ENCODE measurements at regions not wholly inside any gene's neighbourhood (a gene's known extent, or its start where the extent isn't known, plus 50 kb on each side); places are given as distances from the start of the nearest gene placed in this dataset.

DNA sequence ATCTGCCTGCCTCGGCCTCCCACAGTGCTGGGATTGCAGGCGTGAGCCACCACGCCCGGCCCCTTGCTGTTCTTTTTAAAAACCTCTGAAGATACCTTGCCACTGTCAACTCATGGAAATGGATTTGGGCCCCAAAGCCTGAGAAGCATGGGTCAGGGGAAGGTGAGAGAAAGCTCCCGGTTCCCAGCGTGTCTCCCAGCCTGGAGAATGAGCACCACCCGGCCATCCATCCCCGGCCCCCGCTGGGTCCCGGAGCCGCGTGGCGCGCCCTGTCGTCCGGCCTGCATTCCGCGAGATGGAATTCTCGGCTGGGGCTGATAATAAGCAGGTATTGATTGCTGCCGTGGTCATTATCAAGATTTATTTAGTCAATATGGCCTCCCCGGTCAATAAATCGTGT lies 126.5 kb upstream of the MYL2 start:
- Histone ChIP-seq H3K27ac (ENCODE audit: low read depth in 1 of 2, low read length in 2 of 2) (no peak overlapping the region), H3K9me3 (ENCODE audit: control insufficient read depth in 4 of 4, low read length in 3 of 4) (no peaks in the 10 kb centered on the region), H3K36me3 (ENCODE audit: control insufficient read depth in 4 of 4, insufficient read depth in 3 of 4, low read depth in 1 of 4, low read length in 3 of 4) (no peaks in the 10 kb centered on the region), H3K9ac (ENCODE audit: low read depth in 1 of 2, low read length in 2 of 2) (no peak overlapping the region), H3K4me1 (ENCODE audit: control insufficient read depth in 4 of 4, insufficient read depth in 4 of 4, low read length in 3 of 4) (no peaks in the 10 kb centered on the region), H3K4me3 (ENCODE audit: low read depth in 1 of 3, low read length in 3 of 3) (no peak overlapping the region), H3K27me3 (ENCODE audit: control insufficient read depth in 4 of 4, insufficient read depth in 4 of 4, low read length in 3 of 4) (no peaks in the 10 kb centered on the region)
- no peak for DNase-seq (ENCODE audit: low spot score)
- no peak for TF ChIP-seq RAD21 (IDR thresholded peaks at IDR 0.05)
- TF ChIP-seq, protein P1, sequence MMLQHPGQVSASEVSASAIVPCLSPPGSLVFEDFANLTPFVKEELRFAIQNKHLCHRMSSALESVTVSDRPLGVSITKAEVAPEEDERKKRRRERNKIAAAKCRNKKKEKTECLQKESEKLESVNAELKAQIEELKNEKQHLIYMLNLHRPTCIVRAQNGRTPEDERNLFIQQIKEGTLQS (IDR thresholded peaks at IDR 0.05): no peak
- TF ChIP-seq, protein P2, sequence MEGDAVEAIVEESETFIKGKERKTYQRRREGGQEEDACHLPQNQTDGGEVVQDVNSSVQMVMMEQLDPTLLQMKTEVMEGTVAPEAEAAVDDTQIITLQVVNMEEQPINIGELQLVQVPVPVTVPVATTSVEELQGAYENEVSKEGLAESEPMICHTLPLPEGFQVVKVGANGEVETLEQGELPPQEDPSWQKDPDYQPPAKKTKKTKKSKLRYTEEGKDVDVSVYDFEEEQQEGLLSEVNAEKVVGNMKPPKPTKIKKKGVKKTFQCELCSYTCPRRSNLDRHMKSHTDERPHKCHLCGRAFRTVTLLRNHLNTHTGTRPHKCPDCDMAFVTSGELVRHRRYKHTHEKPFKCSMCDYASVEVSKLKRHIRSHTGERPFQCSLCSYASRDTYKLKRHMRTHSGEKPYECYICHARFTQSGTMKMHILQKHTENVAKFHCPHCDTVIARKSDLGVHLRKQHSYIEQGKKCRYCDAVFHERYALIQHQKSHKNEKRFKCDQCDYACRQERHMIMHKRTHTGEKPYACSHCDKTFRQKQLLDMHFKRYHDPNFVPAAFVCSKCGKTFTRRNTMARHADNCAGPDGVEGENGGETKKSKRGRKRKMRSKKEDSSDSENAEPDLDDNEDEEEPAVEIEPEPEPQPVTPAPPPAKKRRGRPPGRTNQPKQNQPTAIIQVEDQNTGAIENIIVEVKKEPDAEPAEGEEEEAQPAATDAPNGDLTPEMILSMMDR (IDR thresholded peaks at IDR 0.05; ENCODE audit: low read depth, low read length, missing input control): no peak
- no peak for TF ChIP-seq HNF4A (conservative IDR thresholded peaks at IDR 0.05)
- TF ChIP-seq SP1 (IDR thresholded peaks at IDR 0.05): no peak
- no peak for TF ChIP-seq RXRA (IDR thresholded peaks at IDR 0.05)
- TF ChIP-seq NR2F2 (IDR thresholded peaks at IDR 0.05): no peak
- TF ChIP-seq FOXA2 (IDR thresholded peaks at IDR 0.05): no peak
- TF ChIP-seq, protein P3, sequence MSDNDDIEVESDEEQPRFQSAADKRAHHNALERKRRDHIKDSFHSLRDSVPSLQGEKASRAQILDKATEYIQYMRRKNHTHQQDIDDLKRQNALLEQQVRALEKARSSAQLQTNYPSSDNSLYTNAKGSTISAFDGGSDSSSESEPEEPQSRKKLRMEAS (IDR thresholded peaks at IDR 0.05): no peak
- TF ChIP-seq YY1 (IDR thresholded peaks at IDR 0.05): no peak
- TF ChIP-seq JUND (IDR thresholded peaks at IDR 0.05): no peak
- 87% methylated on average over 22 of the region's 22 CpGs for WGBS

DNA sequence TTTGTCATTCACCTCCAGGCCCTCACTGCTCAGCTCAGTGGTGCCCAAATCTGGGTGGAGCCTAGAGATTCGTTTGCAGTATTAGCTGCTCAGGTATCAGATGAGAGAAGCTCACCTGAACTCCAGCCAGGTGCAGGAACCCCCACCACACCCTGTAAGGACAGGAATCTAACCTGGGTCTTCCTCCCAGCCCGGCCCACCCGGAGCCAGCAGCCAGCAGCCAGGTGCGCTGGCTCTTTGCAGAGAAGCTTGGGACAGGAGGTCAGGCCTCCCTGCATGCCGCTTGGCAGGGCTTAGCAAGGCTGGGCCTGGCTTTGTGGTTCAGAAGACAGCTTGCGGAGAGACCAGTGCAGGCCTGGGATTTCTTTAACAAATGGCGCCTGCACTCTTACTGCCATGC lies 125.6 kb upstream of the MYL2 start:
- TF ChIP-seq SP1 (IDR thresholded peaks at IDR 0.05) (no peak), TAF1 (conservative IDR thresholded peaks at IDR 0.05) (no peak), FOXA1 (IDR thresholded peaks at IDR 0.05) (no peak), NR2F2 (IDR thresholded peaks at IDR 0.05) (no peak), EGR1 (IDR thresholded peaks at IDR 0.05; ENCODE audit: low read depth in 2 of 2) (no peak), GABPA (IDR thresholded peaks at IDR 0.05 in 1 of 2, conservative IDR thresholded peaks at IDR 0.05 in 1 of 2) (no peak), YY1 (IDR thresholded peaks at IDR 0.05) (no peak), RAD21 (IDR thresholded peaks at IDR 0.05) (no peak), HNF4A (conservative IDR thresholded peaks at IDR 0.05) (no peak), HNF4G (IDR thresholded peaks at IDR 0.05) (no peak), RXRA (IDR thresholded peaks at IDR 0.05) (no peak), JUND (IDR thresholded peaks at IDR 0.05) (no peak), FOXA2 (IDR thresholded peaks at IDR 0.05) (no peak)
- TF ChIP-seq, protein P4, sequence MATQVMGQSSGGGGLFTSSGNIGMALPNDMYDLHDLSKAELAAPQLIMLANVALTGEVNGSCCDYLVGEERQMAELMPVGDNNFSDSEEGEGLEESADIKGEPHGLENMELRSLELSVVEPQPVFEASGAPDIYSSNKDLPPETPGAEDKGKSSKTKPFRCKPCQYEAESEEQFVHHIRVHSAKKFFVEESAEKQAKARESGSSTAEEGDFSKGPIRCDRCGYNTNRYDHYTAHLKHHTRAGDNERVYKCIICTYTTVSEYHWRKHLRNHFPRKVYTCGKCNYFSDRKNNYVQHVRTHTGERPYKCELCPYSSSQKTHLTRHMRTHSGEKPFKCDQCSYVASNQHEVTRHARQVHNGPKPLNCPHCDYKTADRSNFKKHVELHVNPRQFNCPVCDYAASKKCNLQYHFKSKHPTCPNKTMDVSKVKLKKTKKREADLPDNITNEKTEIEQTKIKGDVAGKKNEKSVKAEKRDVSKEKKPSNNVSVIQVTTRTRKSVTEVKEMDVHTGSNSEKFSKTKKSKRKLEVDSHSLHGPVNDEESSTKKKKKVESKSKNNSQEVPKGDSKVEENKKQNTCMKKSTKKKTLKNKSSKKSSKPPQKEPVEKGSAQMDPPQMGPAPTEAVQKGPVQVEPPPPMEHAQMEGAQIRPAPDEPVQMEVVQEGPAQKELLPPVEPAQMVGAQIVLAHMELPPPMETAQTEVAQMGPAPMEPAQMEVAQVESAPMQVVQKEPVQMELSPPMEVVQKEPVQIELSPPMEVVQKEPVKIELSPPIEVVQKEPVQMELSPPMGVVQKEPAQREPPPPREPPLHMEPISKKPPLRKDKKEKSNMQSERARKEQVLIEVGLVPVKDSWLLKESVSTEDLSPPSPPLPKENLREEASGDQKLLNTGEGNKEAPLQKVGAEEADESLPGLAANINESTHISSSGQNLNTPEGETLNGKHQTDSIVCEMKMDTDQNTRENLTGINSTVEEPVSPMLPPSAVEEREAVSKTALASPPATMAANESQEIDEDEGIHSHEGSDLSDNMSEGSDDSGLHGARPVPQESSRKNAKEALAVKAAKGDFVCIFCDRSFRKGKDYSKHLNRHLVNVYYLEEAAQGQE (IDR thresholded peaks at IDR 0.05): no peak
- TF ChIP-seq, protein P5, sequence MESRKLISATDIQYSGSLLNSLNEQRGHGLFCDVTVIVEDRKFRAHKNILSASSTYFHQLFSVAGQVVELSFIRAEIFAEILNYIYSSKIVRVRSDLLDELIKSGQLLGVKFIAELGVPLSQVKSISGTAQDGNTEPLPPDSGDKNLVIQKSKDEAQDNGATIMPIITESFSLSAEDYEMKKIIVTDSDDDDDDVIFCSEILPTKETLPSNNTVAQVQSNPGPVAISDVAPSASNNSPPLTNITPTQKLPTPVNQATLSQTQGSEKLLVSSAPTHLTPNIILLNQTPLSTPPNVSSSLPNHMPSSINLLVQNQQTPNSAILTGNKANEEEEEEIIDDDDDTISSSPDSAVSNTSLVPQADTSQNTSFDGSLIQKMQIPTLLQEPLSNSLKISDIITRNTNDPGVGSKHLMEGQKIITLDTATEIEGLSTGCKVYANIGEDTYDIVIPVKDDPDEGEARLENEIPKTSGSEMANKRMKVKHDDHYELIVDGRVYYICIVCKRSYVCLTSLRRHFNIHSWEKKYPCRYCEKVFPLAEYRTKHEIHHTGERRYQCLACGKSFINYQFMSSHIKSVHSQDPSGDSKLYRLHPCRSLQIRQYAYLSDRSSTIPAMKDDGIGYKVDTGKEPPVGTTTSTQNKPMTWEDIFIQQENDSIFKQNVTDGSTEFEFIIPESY (IDR thresholded peaks at IDR 0.05): no peak
- TF ChIP-seq, protein P3 (IDR thresholded peaks at IDR 0.05): no peak
- TF ChIP-seq, protein P1 (IDR thresholded peaks at IDR 0.05): no peak
- TF ChIP-seq, protein P2 (IDR thresholded peaks at IDR 0.05; ENCODE audit: low read depth, low read length, missing input control): no peak
- H3K27ac ChIP-seq (ENCODE audit: low read depth in 1 of 2, low read length in 2 of 2): no peak overlapping the region
- DNase-seq (ENCODE audit: low spot score): no peak
- no peaks in the 10 kb centered on the region for H3K9me3 ChIP-seq (ENCODE audit: control insufficient read depth in 4 of 4, low read length in 3 of 4)
- no peak overlapping the region for H3K4me3 ChIP-seq (ENCODE audit: low read depth in 1 of 3, low read length in 3 of 3)
- H3K36me3 ChIP-seq (ENCODE audit: control insufficient read depth in 4 of 4, insufficient read depth in 3 of 4, low read depth in 1 of 4, low read length in 3 of 4): no peaks in the 10 kb centered on the region
- WGBS: 91% methylated on average over 7 of the region's 7 CpGs
- H3K4me1 ChIP-seq (ENCODE audit: control insufficient read depth in 4 of 4, insufficient read depth in 4 of 4, low read length in 3 of 4): no peaks in the 10 kb centered on the region
- no peak overlapping the region for H3K9ac ChIP-seq (ENCODE audit: low read depth in 1 of 2, low read length in 2 of 2)
- no peaks in the 10 kb centered on the region for H3K27me3 ChIP-seq (ENCODE audit: control insufficient read depth in 4 of 4, insufficient read depth in 4 of 4, low read length in 3 of 4)
